ENCODE measurements at regions not wholly inside any gene's neighbourhood (a gene's known extent, or its start where the extent isn't known, plus 50 kb on each side); places are given as distances from the start of the nearest gene placed in this dataset.
A peak's percentile ranks its signal among the peaks of the same experiment; 100 is the strongest.
"Not testable (repeated sequence)": the region's sequence is repeated elsewhere in the genome, so short reads cannot be mapped to it uniquely, and the experiment has no call there.

DNA sequence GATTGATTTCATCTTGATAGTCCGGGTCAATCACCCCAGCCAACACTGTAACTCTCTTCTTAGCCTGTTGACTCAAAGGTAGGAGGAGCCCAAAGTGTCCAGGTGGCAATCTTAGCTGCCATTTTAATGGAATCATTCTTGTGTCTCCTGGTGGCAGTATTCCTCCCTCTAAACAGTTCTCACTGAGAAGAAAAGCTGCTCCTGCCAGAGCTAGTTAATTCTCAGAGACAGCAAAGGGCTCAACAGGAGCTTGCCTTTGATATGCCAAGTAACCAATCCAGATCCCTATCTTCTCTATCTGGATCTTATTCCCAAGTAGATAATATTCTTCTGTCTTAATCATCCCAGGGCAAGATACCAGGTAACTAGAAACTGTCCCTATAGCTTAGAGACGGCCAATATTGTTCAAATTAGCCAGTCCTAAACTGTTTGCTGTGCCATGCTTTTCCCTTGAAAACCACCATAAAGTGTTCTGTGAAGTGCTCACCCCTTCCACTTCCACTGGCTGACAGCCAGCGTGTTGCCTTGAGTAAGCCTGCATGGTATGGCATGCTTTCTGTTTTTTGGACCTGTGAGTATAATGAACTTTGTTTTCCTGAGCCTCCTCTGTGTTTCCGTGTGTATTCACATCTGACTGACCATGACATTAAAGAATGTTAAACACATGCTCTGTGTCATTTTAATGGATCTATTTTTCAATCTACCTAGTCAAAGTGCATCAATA lies 463.7 kb upstream of the SLITRK5 start:
- DNase-seq: no peak

DNA sequence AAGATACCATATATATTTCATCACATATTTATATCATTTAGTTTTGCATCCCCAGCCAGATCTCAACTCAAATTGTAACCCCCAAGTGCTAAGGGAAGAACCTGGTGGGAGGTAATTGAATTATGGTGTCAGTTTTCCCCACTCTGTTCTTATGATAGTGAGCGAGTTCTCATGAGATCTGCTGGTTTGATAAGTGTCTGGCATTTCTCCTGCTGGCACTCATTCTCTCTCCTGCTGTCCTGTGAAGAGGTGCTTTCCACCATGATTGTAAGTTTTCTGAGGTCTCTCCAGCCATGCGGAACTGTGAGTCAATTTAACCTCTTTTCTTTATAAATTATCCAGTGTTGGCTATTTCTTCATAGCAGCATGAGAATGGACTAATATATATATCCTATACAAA lies 462.5 kb upstream of the SLITRK5 start:
- DNase-seq: no peak

- no peak for DNase-seq
These were observed 436.2 kb upstream of the SLITRK5 start for GRCh38 chr13:87234981-87235380.

DNA sequence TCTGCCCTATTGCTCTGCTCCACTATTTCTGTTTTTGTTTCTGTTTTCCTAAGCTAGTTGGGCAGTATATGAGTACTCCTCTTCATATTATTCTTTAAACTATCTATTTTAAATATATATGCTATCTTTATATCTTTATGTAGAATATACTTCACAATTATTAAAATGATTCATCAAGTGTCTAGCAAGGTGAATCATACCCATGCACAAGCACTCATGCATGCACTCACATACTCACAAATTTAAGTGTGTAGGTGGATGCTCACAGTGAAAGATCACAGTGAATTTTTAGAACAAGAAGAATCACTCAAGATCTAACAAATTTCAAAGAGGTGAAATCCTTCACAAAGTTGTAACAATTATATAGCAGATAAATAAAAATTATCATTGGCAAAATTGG lies 435.6 kb upstream of the SLITRK5 start:
- no peak for DNase-seq

DNA sequence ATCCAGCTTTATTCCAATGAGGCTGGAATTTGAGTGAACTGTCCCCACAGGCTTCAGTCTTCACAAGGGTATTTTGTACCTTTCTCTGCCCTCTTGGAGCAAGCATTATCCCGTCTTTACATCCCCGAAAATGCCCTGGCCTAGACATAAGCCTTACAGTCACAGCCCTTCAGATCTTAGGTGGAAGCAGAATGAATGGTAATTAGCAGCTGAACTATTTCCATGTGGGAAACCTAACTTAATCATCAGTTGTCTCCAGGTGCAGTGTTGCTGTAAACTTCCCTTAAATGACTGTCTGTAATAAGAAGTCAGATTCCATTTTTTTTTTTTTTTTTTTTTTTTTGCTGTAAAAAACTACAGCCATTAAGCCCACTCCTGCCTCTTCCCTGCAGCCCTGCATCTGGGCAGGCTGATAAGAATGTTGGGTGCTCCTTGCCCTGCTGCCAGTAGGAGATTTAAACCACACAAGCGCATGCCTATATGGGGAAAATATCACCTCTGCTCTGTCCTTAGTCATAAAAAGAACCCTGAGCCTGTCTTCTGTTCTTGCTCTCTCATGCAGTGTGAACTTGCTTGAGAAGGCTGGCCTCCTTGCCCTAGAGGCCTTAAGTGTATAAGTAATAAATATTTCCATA lies 426.8 kb upstream of the SLITRK5 start:
- DNase-seq: no peak

- DNase-seq: not testable (repeated sequence)
These were observed 421.3 kb upstream of the SLITRK5 start for GRCh38 chr13:87249847-87250246.

DNA sequence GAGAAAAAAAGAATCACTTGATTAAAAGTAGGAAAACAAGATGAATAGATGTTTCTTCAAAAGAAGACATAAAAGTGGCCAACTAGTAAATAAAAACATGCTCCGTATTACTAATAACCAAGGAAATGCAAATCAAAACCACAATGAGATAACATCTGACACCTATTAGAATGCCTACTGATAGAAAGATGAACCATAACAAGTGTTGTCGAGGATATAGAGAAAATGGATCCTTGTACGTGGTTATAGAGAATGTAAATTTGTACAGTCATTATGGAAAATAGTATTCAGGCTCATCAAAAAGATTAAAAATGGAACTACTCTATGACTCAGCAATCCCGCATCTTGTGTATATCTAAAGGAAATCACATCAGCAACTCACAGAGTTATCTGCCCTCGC lies 415.8 kb upstream of the SLITRK5 start:
- DNase-seq: no peak

GRCh38 chr13:87259479-87260083 lies 411.6 kb upstream of the SLITRK5 start:
- no peak for DNase-seq

GRCh38 chr13:87274209-87274819 lies 396.9 kb upstream of the SLITRK5 start:
- DNase-seq: peak; percentile 56

GRCh38 chr13:87280139-87280538 lies 391.0 kb upstream of the SLITRK5 start:
- no peak for DNase-seq

- no peak for DNase-seq
These were observed 383.4 kb upstream of the SLITRK5 start for GRCh38 chr13:87287721-87288120.

- no peak for DNase-seq
These were observed 375.5 kb upstream of the SLITRK5 start for GRCh38 chr13:87295636-87296035.

- no peak for DNase-seq
These were observed 369.1 kb upstream of the SLITRK5 start for GRCh38 chr13:87302034-87302433.

DNA sequence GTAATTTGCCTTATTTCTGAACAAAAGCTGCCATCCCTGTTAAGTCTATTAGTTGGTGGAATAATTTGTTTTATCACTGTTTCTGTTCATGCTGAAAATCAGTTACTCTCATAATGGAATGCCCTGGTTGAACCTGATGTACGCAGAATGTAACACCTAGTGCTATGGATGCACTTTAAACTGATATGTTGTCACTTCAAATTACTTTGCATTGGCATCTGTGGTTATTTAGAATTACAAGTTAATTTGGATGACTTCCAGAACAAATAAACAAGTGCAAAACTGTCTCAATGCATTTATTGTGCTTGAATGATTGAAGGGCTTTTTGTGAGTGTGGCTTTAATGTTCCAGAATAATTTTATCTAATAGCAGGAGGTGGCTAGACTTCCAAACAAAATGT lies 368.2 kb upstream of the SLITRK5 start:
- no peak for DNase-seq

DNA sequence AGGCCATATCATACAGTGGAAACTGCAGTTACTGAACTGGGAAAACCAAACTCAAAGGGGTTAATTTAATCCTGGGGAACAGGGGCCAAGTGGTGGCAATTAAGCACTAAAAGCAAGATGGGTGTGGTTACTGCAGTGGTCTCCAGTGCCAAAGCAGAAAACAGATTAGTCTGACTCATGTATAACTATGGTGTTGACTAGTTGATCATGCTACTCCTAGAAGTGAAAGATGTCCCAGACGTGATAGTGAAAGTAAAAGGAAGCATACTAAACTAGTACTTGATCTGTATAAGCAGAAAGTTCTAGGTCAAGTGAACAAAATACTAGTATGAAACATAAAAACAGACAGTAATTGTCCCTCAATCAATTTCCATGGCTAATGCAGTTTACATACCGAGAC lies 360.0 kb upstream of the SLITRK5 start:
- no peak for DNase-seq

- DNase-seq: no peak
These were observed 356.3 kb upstream of the SLITRK5 start for GRCh38 chr13:87314822-87315221.

- DNase-seq: no peak
These were observed 348.8 kb upstream of the SLITRK5 start for GRCh38 chr13:87322386-87322785.

GRCh38 chr13:87324558-87324957 lies 346.6 kb upstream of the SLITRK5 start:
- no peak for DNase-seq

DNA sequence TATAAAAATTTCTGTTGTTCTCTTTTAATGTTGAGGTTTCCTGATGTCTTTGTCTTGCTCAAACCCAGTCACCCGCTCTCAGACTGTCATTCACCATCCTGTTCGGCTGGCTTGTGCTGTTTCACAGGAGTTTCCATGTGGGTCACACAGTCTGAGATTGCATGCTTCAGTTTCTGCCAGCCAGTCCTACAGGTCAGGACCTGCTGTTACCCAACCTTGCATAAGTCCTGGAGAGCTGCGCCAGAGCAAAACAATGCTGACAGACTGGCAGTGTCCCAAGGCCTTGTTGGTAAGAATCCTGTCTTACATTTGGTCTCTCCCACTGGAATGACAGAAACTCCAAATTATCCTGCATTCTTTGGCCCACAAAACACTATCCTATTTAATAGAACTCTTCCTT lies 340.0 kb upstream of the SLITRK5 start:
- peak; percentile 8 for DNase-seq

GRCh38 chr13:87333599-87333998 lies 337.6 kb upstream of the SLITRK5 start:
- no peak for DNase-seq

DNA sequence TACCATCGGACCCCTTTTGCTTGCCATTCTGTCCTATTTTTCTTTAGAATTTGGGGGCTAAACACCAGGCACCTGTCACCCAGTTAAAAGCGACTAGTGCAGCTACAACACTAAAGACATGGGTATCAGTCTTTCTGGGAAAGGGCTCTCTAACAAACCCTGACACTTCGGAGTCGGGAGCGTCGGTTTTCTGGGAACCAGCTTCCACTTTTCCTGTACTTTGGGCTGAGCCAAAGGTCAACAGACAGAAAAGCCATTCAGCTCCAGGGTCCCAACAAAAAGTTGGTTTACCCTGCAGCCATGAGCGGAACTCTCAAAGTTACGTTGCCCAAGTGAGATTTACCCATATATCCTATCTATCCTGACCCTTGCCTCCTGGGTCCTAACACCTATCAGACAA lies 337.0 kb upstream of the SLITRK5 start:
- no peak for DNase-seq

- not testable (repeated sequence) for DNase-seq
These were observed 334.8 kb upstream of the SLITRK5 start for GRCh38 chr13:87336346-87336889.

DNA sequence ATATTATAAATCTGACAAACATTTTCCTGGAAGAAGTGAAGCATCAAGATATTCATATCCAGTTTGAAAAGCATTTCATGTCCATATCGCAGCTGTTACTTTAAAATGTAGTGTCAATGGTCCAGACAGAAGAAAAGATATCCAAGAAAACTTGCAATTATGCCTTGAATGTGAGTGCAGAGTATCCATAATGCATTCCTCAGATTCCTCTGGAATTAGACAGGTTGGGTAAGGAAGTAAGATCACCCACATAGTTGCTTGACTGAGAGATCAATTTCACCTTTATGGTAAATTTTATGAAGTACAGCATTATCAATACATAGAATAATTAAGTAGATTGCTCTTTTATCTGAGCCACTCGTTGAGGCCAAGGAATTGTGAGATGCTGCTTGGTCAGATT lies 327.0 kb upstream of the SLITRK5 start:
- no peak for DNase-seq
